ENCODE measurements at regions not wholly inside any gene's neighbourhood (a gene's known extent, or its start where the extent isn't known, plus 50 kb on each side); places are given as distances from the start of the nearest gene placed in this dataset.

GRCh38 chr1:187442603-187443002, 613.9 kb downstream of the PLA2G4A start:
- DNase-seq (ENCODE audit: low read depth, low spot score): no peak
- TF ChIP-seq CTCF (IDR thresholded peaks at IDR 0.05; ENCODE audit: insufficient read depth, low read length, missing control alignments): no peak
- CTCF ChIA-PET: no interaction called here
- POLR2A ChIA-PET: no interaction called here
- no peak overlapping the region for H3K4me3 ChIP-seq (ENCODE audit: low read depth, low read length)

GRCh38 chr1:187443939-187444338, 615.2 kb downstream of the PLA2G4A start:
- POLR2A ChIA-PET: no interaction called here
- DNase-seq (ENCODE audit: low read depth, low spot score): no peak
- CTCF ChIA-PET: no interaction called here
- no peak overlapping the region for H3K4me3 ChIP-seq (ENCODE audit: low read depth, low read length)
- no peak for TF ChIP-seq CTCF (IDR thresholded peaks at IDR 0.05; ENCODE audit: insufficient read depth, low read length, missing control alignments)

DNA sequence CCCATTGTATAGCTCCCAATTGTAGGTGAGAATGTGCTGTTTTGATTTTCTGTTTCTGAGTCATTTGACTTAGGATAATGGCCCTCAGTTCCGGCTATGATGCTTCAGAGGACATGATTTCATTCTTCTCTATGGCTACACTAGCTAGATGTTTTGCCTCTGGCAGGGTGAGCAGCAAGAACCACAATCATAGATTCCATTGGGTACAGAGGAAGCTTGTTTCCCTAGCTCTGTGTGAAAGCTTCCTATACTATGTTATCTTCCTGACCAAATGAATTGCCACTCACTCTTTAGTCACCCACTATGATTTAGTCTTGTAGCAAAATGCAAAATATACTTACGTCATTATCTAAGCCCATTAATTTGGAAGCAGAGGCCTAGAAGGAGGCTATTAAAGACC, 616.3 kb downstream of the PLA2G4A start:
- no peak overlapping the region for H3K4me3 ChIP-seq (ENCODE audit: low read depth, low read length)
- DNase-seq (ENCODE audit: low read depth, low spot score): no peak
- CTCF ChIA-PET: no interaction called here
- no peak for TF ChIP-seq CTCF (IDR thresholded peaks at IDR 0.05; ENCODE audit: insufficient read depth, low read length, missing control alignments)
- POLR2A ChIA-PET: no interaction called here

DNA sequence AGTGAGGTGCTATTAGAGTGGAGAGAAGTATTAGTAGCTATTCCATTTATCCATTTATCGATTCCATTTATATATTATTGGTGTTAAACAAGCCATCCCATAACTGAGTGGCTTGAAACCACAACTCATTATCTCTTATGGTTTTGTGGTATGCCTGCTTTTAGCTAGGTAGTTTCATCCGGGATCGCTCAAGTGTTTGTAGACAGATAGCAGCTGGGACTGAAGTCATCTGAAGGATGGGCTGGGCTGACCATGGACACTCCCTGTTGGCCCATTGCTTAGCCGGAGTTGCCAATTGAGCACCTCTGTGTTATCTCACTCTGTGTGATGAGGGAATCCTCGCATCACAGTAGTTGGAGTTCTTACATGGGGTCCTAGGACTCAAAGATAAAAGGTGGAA, 622.5 kb downstream of the PLA2G4A start:
- H3K4me3 ChIP-seq (ENCODE audit: low read depth, low read length): no peak overlapping the region
- no peak for DNase-seq (ENCODE audit: low read depth, low spot score)
- CTCF ChIA-PET: no interaction called here
- TF ChIP-seq CTCF (IDR thresholded peaks at IDR 0.05; ENCODE audit: insufficient read depth, low read length, missing control alignments): no peak
- POLR2A ChIA-PET: no interaction called here

DNA sequence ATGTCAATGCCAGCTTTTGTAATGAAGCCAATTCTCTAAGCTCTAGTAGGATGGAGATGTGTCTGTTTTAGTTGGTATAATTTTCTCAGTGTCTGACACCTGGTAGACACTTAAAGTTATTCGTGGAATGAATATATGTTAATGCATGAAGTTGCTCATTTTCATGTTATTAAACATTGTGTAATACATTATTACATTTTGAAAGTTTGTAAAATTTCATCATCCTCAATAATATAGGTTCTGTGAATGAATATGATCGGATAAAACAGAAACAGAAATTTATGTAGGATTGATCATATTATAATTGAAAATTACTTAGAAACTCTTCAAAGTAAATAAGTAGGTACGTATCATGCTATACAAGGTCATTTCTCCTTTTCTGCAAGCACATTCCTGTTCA, 625.3 kb downstream of the PLA2G4A start:
- DNase-seq (ENCODE audit: low read depth, low spot score): no peak
- H3K4me3 ChIP-seq (ENCODE audit: low read depth, low read length): no peak overlapping the region
- POLR2A ChIA-PET: no interaction called here
- CTCF ChIA-PET: no interaction called here
- no peak for TF ChIP-seq CTCF (IDR thresholded peaks at IDR 0.05; ENCODE audit: insufficient read depth, low read length, missing control alignments)

DNA sequence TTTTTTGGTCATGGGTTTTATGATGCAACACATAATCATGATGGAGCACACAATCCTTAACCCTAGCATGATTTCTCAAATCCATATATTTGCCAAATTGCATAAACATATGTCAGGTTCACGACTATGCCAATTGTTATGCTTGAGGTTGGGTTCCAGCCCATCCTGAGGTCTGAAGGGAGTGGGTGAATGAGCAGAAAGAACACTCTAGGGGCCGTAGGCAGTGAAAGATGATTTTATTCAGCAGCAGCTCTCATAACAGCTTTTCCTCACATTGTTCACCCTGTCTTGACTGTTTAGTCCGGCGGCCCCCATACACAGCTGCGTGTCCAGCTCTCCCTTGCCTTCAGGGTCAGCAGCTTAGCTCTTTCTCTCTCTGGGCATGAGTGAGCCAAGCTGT, 627.7 kb downstream of the PLA2G4A start:
- no peak for TF ChIP-seq CTCF (IDR thresholded peaks at IDR 0.05; ENCODE audit: insufficient read depth, low read length, missing control alignments)
- H3K4me3 ChIP-seq (ENCODE audit: low read depth, low read length): no peak overlapping the region
- CTCF ChIA-PET: no interaction called here
- POLR2A ChIA-PET: no interaction called here
- DNase-seq (ENCODE audit: low read depth, low spot score): no peak
